Stromal cell of bone marrow (primary cell): ENCODE measurements at regions not wholly inside any gene's neighbourhood (a gene's known extent, or its start where the extent isn't known, plus 50 kb on each side); places are given as distances from the start of the nearest gene placed in this dataset.

Experiments
- DNase-seq: peaks from one replicate; pipeline ENCODE4 v3.0.0-alpha.2; 2012; ENCODE audit warnings: low read depth

DNA sequence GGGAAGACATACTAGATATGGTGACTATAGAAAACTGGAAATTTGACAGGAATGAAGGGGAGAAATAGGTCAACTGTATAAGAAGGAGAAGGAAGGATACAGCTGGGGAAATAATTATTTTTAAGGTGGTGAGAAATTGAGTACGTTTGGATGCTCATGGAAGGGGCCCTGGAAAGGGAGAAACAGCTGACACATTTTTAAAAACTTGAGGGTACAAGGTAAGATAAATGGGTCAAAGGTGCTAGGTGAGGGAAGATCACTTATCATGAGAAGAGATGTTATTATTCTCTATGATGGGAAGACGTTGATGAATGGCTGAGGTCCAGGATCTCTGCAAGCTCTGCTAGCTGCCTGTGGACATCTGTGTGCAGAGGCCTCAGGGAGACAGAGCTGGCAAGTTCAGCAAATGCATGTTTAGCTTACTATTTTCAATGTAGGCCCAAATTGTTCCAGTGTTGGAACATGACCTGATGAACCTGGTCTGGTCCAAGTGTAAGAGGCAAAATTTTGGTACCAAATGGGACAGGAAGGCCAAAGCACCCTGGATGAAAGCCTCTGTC lies 181.7 kb downstream of the MTRR start:
- DNase-seq, result no peak

- no peak for DNase-seq
Measured at GRCh38 chr5:8053270-8053669, 184.3 kb downstream of the MTRR start.

- DNase-seq, result no peak
Measured at GRCh38 chr5:8057769-8058168, 188.8 kb downstream of the MTRR start.

GRCh38 chr5:8058616-8059190 lies 189.8 kb downstream of the MTRR start:
- no peak for DNase-seq

DNA sequence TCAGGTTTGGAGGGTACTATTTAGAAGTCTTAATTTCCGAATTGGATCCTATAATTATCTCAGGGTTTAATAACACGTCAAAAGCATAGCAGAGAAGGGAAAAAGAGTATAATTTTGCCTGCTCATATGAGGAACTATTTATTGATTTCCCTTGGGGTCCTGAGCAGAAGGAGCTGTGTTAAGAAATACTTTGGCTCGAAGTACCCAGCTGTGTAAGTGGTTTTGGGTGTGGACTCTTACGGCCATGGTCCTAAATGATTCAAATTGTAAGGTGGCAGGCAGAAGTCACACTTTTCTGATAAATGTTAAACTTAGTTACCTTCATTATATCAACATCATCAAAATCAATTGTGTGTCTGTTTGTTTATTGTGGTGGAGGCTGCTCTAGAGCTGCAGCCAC lies 190.4 kb downstream of the MTRR start:
- DNase-seq, result no peak

GRCh38 chr5:8060235-8060952 lies 191.4 kb downstream of the MTRR start:
- no peak for DNase-seq

DNA sequence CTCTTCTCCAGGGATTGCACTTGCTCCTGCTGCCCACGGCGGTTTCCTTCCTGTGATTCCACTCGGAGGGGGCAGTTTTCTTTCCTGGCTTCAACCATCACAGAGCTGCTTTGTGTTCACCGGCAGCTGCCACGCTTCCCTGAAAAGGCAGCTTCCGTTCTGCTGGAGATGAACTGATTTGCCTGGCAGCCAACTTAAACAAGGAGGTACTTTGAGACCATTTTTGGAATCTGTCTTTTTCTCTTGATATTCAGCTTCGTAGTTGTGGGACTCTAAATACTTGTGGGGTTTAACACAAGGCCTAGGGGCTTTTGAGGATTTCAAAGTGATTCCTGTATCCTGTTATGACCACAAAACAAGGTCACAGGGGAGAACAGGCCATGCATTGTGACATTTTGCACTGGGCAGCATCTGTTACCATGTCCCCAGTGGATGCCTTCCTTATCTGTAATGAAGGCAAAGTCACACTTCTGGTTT lies 192.0 kb downstream of the MTRR start:
- DNase-seq, result no peak

DNA sequence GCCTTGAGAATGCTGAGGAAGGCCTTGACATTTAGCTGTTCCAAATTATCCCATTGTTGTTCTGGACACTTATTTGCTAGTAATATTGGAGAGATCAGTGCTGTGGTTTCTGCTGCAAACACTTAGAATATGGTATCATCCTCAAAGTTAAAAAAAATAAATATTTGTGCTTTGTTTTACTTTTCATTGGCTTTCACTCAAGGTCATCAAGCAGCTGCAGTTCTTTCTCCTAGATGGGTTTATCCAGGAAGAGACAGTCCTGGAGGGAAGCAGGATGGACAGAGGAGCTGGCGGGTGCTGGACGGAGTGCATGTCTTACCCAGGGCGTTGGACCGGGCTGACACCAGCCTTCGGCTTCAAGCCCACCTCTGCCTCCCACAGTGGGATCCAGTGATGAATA lies 193.6 kb downstream of the MTRR start:
- DNase-seq, result no peak

DNA sequence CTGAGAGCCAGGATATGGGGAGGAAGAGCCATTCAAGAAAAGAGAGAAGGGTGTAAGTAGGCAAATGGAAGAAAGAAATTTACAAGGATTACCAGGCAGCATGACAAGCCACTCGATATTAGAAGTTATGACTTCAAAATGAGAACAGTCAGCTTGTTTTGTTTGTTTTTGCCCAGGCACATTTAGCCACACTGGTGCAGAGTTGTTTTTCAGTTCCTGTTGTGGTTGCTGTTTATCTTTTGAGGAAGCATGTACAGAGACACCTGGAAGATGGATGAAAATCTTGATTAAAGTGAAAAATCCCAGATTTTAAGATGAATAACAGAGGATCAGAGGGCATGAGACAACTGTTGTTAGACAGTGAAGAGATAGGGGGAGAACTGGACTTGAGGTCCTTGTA lies 199.1 kb downstream of the MTRR start:
- DNase-seq, result no peak

- no peak for DNase-seq
Measured at GRCh38 chr5:8070138-8070537, 201.2 kb downstream of the MTRR start.

- DNase-seq, result no peak
Measured at GRCh38 chr5:8079056-8079455, 210.1 kb downstream of the MTRR start.

- no peak for DNase-seq
Measured at GRCh38 chr5:8081179-8081578, 212.2 kb downstream of the MTRR start.

DNA sequence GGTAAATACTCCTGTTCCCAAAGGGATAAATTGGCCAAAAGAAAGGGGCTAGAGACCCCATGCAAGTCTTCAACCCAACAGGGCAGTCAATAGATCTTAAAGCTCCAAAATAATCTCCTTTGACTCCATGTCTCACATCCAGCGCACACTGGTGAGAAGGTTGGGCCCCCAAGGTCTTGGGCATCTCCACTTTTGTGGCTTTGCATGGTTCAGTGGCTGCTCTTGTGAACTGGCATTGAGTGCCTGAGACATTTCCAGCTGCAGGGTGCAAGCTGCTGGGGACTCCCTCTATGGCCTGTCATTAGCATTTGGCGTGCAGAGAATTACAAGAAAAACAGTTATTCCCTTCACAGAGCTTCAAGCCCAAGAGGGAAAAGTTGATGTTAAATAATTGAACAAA lies 224.7 kb downstream of the MTRR start:
- DNase-seq, result no peak

- DNase-seq, result no peak
Measured at GRCh38 chr5:8094304-8094703, 225.4 kb downstream of the MTRR start.

DNA sequence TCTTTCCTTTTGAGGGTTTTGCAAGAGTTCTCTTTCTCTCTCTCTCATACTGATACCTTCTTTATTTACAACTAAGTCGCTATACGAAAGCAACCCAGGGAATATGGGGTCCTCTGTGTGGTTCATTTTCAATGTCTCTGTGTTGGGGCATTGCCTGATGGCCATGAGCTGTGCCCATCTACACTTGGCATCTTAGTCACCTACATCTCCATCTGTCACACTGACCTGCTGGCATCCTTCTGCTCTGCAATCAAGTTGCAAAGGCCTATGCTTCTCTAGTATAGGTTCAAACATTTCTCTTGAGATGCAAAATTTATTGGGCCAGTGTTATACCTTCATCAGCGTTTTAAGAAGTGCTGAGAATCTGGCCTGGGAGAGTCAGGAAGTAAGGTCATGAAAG lies 228.2 kb downstream of the MTRR start:
- no peak for DNase-seq

DNA sequence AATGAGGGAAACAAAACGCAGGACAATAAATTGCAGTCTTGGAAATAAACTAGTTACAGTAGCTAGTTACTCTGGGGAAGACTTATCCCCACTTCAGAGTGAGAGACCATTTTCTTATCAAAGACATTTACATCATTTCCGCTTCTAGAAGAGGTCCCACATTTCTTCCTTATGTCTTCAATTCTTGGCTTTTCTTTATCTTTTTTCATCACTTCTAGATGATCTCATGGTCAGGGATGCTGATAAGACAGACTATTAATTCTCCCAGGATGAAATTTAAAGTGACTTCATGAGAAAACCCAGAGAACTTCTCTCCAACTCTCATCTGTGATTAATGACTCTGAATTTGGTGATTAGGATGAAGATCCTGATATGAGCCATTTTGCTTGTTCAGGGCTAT lies 229.1 kb downstream of the MTRR start:
- no peak for DNase-seq

GRCh38 chr5:8102714-8103113 lies 233.8 kb downstream of the MTRR start:
- DNase-seq, result no peak

DNA sequence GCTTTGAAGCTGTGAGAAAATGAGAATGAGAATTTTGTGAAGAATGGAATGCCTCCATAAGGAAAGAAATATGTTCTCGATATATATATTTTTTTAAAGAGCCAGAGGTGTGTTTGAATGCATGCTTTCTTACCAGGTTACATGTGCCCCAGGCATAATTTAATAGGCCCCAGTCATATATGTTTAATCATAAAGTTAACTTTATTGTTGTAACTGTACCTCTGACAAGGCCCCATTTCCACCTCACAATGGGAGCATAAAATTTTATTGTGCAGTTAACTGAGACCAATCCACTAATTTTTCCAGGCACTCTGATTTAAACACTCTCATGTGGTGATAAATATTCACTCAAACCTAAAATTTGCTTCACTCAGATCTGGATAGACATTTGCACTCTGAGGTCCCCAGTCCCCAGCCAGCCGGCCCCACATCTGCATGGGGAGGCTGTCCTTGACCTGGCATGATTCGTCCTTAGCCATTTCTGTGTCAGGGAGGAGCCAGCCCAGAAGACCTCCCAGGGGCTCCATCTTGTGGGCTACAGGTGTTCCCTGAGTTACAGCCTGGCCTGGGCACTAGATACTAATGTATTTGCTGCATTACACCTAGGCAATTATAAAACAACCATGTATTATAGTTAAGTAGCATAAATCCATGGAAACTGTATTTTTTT lies 245.8 kb downstream of the MTRR start:
- no peak for DNase-seq

- DNase-seq, result no peak
Measured at GRCh38 chr5:8123559-8123958, 254.6 kb downstream of the MTRR start.

DNA sequence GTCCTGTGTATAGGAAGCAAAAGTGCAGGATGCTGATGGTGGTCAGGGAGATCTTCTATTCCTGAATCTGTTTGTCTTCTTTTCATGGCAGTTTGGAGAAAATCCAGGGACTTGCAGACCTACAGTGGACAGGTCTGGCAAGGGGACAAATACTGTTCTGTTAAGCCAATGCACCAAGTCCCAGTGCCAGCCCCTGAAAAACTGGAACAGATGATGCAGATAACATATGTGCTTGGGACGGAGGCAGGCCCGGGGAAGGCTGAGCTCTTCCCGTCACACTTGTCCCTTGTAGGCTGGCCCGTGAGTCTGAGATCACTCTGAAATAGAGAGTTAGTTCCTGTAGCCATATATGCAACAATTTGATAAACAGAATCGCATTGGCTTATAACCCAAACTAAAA lies 265.7 kb downstream of the MTRR start:
- DNase-seq, result no peak

- DNase-seq, result no peak
Measured at GRCh38 chr5:8135742-8136141, 266.8 kb downstream of the MTRR start.

GRCh38 chr5:8136271-8136670 lies 267.3 kb downstream of the MTRR start:
- no peak for DNase-seq

GRCh38 chr5:8137941-8138550 lies 269.1 kb downstream of the MTRR start:
- DNase-seq, result no peak
